WTC11 (cell line): ENCODE measurements at regions not wholly inside any gene's neighbourhood (a gene's known extent, or its start where the extent isn't known, plus 50 kb on each side); places are given as distances from the start of the nearest gene placed in this dataset.

Source experiments
- ATAC-seq: fragments of 200-7000 bp; cut with Tn5 transposase; 2 replicates; pipeline ENCODE4 v1.10.0; 2021; ENCODE audit warnings: mild to moderate bottlenecking, moderate library complexity
- CTCF ChIA-PET: fragments of 300-600 bp; sonication (Branson Sonifier 250); formaldehyde crosslinking; loops from one replicate; lab custom pipeline; 2021; ENCODE audit warnings: antibody characterized with exemption; lab: Charles Lee
- POLR2A ChIA-PET: fragments of 350-600 bp; sonication (Branson Sonifier 250); formaldehyde crosslinking; loops from one replicate; lab custom pipeline; 2021; ENCODE audit warnings: antibody characterized with exemption; lab: Charles Lee
- DNase-seq: peaks from one replicate; pipeline ENCODE4 v3.0.0; 2021; ENCODE audit warnings: low spot score
- H3K27ac Mint-ChIP-seq: 2 replicates; pipeline ENCODE4 v1.8.0; 2021; ENCODE audit warnings: mixed read lengths
- H3K27me3 Mint-ChIP-seq: 2 replicates; pipeline ENCODE4 v1.8.0; 2021; ENCODE audit warnings: low read depth, mild to moderate bottlenecking, moderate library complexity, mixed read lengths
- H3K36me3 Mint-ChIP-seq: 2 replicates; pipeline ENCODE4 v1.8.0; 2021; ENCODE audit warnings: mixed read lengths
- H3K4me1 Mint-ChIP-seq: 2 replicates; pipeline ENCODE4 v1.8.0; 2022; ENCODE audit warnings: mixed read lengths
- H3K4me3 Mint-ChIP-seq: 2 replicates; pipeline ENCODE4 v1.8.0; 2021; ENCODE audit warnings: mild to moderate bottlenecking, moderate library complexity, mixed read lengths
- H3K9me3 Mint-ChIP-seq: 2 replicates; pipeline ENCODE4 v1.8.0; 2021; ENCODE audit warnings: mixed read lengths
- AFF4 ChIP-seq: sonication (generic); formaldehyde crosslinking; IDR thresholded peaks from 2 replicates; pipeline ENCODE4 v1.8.1; 2023; ENCODE audit warnings: mild to moderate bottlenecking, missing genetic modification reagents, borderline replicate concordance
- ATF1 ChIP-seq: sonication (generic); formaldehyde crosslinking; IDR thresholded peaks from 2 replicates; pipeline ENCODE4 v1.8.1; 2023; ENCODE audit warnings: mild to moderate bottlenecking, moderate library complexity, missing genetic modification reagents
- CREB1 ChIP-seq: sonication (generic); formaldehyde crosslinking; IDR thresholded peaks from 2 replicates; pipeline ENCODE4 v1.8.0; 2023; ENCODE audit warnings: mild to moderate bottlenecking, missing genetic modification reagents
- CTCF ChIP-seq: fragments of 200-600 bp; IDR thresholded peaks from 2 replicates; pipeline ENCODE4 v1.8.0; 2022; ENCODE audit warnings: antibody characterized with exemption
- ETV6 ChIP-seq: sonication (generic); formaldehyde crosslinking; IDR thresholded peaks from 2 replicates; pipeline ENCODE4 v1.8.1; 2022; ENCODE audit warnings: mild to moderate bottlenecking, missing genetic modification reagents
- FOXP1 ChIP-seq: sonication (generic); formaldehyde crosslinking; IDR thresholded peaks from 2 replicates; pipeline ENCODE4 v1.8.0; 2022; ENCODE audit warnings: missing genetic modification reagents, mild to moderate bottlenecking, moderate library complexity, borderline replicate concordance
- IRF1 ChIP-seq: sonication (generic); formaldehyde crosslinking; IDR thresholded peaks from 2 replicates; pipeline ENCODE4 v1.8.0; 2023; ENCODE audit warnings: missing genetic modification reagents
- MYBL2 ChIP-seq: sonication (generic); formaldehyde crosslinking; IDR thresholded peaks from 2 replicates; pipeline ENCODE4 v1.8.1; 2023; ENCODE audit warnings: mild to moderate bottlenecking, moderate library complexity, missing genetic modification reagents
- NFATC4 ChIP-seq: fragments of 250-450 bp; sonication (Bioruptor Pico); IDR thresholded peaks from 2 replicates; pipeline ENCODE4 v1.9.0; 2021; ENCODE audit warnings: mild to moderate bottlenecking
- NFYB ChIP-seq: sonication (generic); formaldehyde crosslinking; conservative IDR thresholded peaks from 2 replicates; pipeline ENCODE4 v1.8.0; 2022; ENCODE audit warnings: low read depth, missing genetic modification reagents
- NR2C2 ChIP-seq: sonication (generic); formaldehyde crosslinking; IDR thresholded peaks from 2 replicates; pipeline ENCODE4 v1.8.0; 2022; ENCODE audit warnings: mild to moderate bottlenecking, missing genetic modification reagents
- PRRX2 ChIP-seq: fragments of 250-450 bp; sonication (Bioruptor Pico); IDR thresholded peaks from 2 replicates; pipeline ENCODE4 v1.8.0; 2021; ENCODE audit warnings: mild to moderate bottlenecking
- TCF7 ChIP-seq: sonication (generic); formaldehyde crosslinking; IDR thresholded peaks from 2 replicates; pipeline ENCODE4 v1.8.0; 2022; ENCODE audit warnings: mild to moderate bottlenecking, low read depth, missing genetic modification reagents, moderate library complexity
- TP53 ChIP-seq: sonication (generic); formaldehyde crosslinking; IDR thresholded peaks from 2 replicates; pipeline ENCODE4 v1.8.1; 2023; ENCODE audit warnings: mild to moderate bottlenecking, missing genetic modification reagents
- USF2 ChIP-seq: sonication (generic); formaldehyde crosslinking; IDR thresholded peaks from 2 replicates; pipeline ENCODE4 v1.8.1; 2023; ENCODE audit warnings: mild to moderate bottlenecking, missing genetic modification reagents, moderate library complexity
- ZNF281 ChIP-seq: sonication (generic); formaldehyde crosslinking; IDR thresholded peaks from 2 replicates; pipeline ENCODE4 v1.8.0; 2023; ENCODE audit warnings: mild to moderate bottlenecking, missing genetic modification reagents

- no peak for TF ChIP-seq ZNF281 (CRISPR knock-in tag)
- TF ChIP-seq ATF1 (CRISPR knock-in tag) = no peak
- TF ChIP-seq AFF4 = no peak
Measured at GRCh38 chr2:126802316-126802715, 96.4 kb upstream of the TEX51 start (continued).

- CTCF ChIA-PET = interaction anchor here (1.2 to 1.8 kb wide), 5 partner anchors 26 to 169 kb away, joined by 3 to 17 read pairs (median 5); no protein-coding TSS in a partner anchor
- POLR2A ChIA-PET = no interaction called here
- no peak overlapping the region for H3K27ac Mint-ChIP-seq
- no peaks in the 10 kb centered on the region; the same call in 1 of the 2 replicates for H3K27me3 Mint-ChIP-seq
- TF ChIP-seq CREB1 (CRISPR knock-in tag) (no peak), NR2C2 (CRISPR knock-in tag) (no peak), FOXP1 (CRISPR knock-in tag) (no peak), NFYB (CRISPR knock-in tag) (no peak), TCF7 (no peak), USF2 (CRISPR knock-in tag) (no peak), TP53 (no peak), IRF1 (CRISPR knock-in tag) (no peak), ETV6 (no peak), NFATC4 (CRISPR knock-in tag) (no peak), CTCF (no peak), MYBL2 (no peak), AFF4 (no peak), PRRX2 (no peak)
- no peaks in the 10 kb centered on the region for H3K36me3 Mint-ChIP-seq
- peaks cover 8% of the 10 kb centered on the region for H3K4me1 Mint-ChIP-seq
- DNase-seq = no peak
- H3K4me3 Mint-ChIP-seq = no peak overlapping the region
- no peaks in the 10 kb centered on the region for H3K9me3 Mint-ChIP-seq
- peak; percentile 59 for ATAC-seq
Measured at GRCh38 chr2:126802774-126803433, 95.8 kb upstream of the TEX51 start.
